Activated T-helper 1 cell treated with anti-CD3 and anti-CD28 coated beads, Interleukin-12 subunit alpha, Interleukin-12 subunit beta, Interleukin-2, Interleukin-4 antibody, amounts not matched to agents 30 ng/mL and 10 ng/mL and 1 ng/mL, durations not matched to agents 14 hours and 24 hours and 36 hours (primary cell): ENCODE measurements at regions not wholly inside any gene's neighbourhood (a gene's known extent, or its start where the extent isn't known, plus 50 kb on each side); places are given as distances from the start of the nearest gene placed in this dataset.

Experiments
- DNase-seq: peaks from one replicate; pipeline ENCODE4 v3.0.0; 2021; ENCODE audit warnings: low spot score
- H3K27ac Mint-ChIP-seq: one replicate; pipeline ENCODE4 v1.8.0; 2021; ENCODE audit warnings: mild to moderate bottlenecking, mixed read lengths
- H3K27me3 Mint-ChIP-seq: one replicate; pipeline ENCODE4 v1.8.0; 2022; ENCODE audit warnings: mild to moderate bottlenecking, moderate library complexity, mixed read lengths; ENCODE audit not compliant: insufficient read depth
- H3K36me3 Mint-ChIP-seq: one replicate; pipeline ENCODE4 v1.8.0; 2021; ENCODE audit warnings: low read depth, mixed read lengths
- H3K4me1 Mint-ChIP-seq: one replicate; pipeline ENCODE4 v1.8.0; 2021; ENCODE audit warnings: low read depth, mixed read lengths
- H3K4me3 Mint-ChIP-seq: one replicate; pipeline ENCODE4 v1.8.0; 2021; ENCODE audit warnings: mild to moderate bottlenecking, moderate library complexity, mixed read lengths
- H3K9me3 Mint-ChIP-seq: one replicate; pipeline ENCODE4 v1.8.0; 2021; ENCODE audit warnings: mixed read lengths
- intact Hi-C: fragments of 100-400 bp; cut with micrococcal nuclease; formaldehyde crosslinking; loops from one replicate; pipeline ENCODE4 v1.15.1; 2024

- Mint-ChIP-seq H3K27me3 (no peaks in the 10 kb centered on the region), H3K4me3 (no peak overlapping the region), H3K36me3 (no peaks in the 10 kb centered on the region), H3K27ac (no peak overlapping the region), H3K9me3 (no peaks in the 10 kb centered on the region), H3K4me1 (no peaks in the 10 kb centered on the region)
- intact Hi-C loops: no loop called here
- DNase-seq: no peak
Measured at GRCh38 chr1:34500451-34500850, 254.4 kb upstream of the GJB5 start.

- Mint-ChIP-seq H3K4me1 (no peaks in the 10 kb centered on the region), H3K4me3 (no peak overlapping the region), H3K27me3 (no peaks in the 10 kb centered on the region), H3K9me3 (peaks cover 19% of the 10 kb centered on the region), H3K27ac (no peak overlapping the region), H3K36me3 (no peaks in the 10 kb centered on the region)
- intact Hi-C loops: no loop called here
- DNase-seq: no peak
Measured at GRCh38 chr1:34511802-34512201, 243.0 kb upstream of the GJB5 start.

GRCh38 chr1:34518146-34518699 is 236.6 kb upstream of the GJB5 start:
- intact Hi-C loops: no loop called here
- no peak for DNase-seq
- Mint-ChIP-seq H3K27ac (no peak overlapping the region), H3K27me3 (no peaks in the 10 kb centered on the region), H3K4me1 (no peaks in the 10 kb centered on the region), H3K36me3 (no peaks in the 10 kb centered on the region), H3K9me3 (peaks cover 5% of the 10 kb centered on the region), H3K4me3 (no peak overlapping the region)

- Mint-ChIP-seq H3K9me3 (no peaks in the 10 kb centered on the region), H3K4me1 (no peaks in the 10 kb centered on the region), H3K4me3 (no peak overlapping the region), H3K27ac (no peak overlapping the region), H3K36me3 (no peaks in the 10 kb centered on the region), H3K27me3 (no peaks in the 10 kb centered on the region)
- no peak for DNase-seq
- intact Hi-C loops: no loop called here
Measured at GRCh38 chr1:34520111-34520510, 234.7 kb upstream of the GJB5 start.

- Mint-ChIP-seq H3K4me3 (no peak overlapping the region), H3K27ac (no peak overlapping the region), H3K36me3 (no peaks in the 10 kb centered on the region), H3K27me3 (peaks cover 9% of the 10 kb centered on the region), H3K4me1 (no peaks in the 10 kb centered on the region), H3K9me3 (no peaks in the 10 kb centered on the region)
- DNase-seq: no peak
- intact Hi-C loops: no loop called here
Measured at GRCh38 chr1:34524783-34525182, 230.1 kb upstream of the GJB5 start.

GRCh38 chr1:34529935-34530859 is 224.7 kb upstream of the GJB5 start:
- DNase-seq: no peak
- Mint-ChIP-seq H3K27me3 (peaks cover 15% of the 10 kb centered on the region), H3K9me3 (no peaks in the 10 kb centered on the region), H3K4me1 (no peaks in the 10 kb centered on the region), H3K4me3 (no peak overlapping the region), H3K36me3 (no peaks in the 10 kb centered on the region), H3K27ac (no peak overlapping the region)
- intact Hi-C loops: no loop called here

GRCh38 chr1:34532113-34532512 is 222.7 kb upstream of the GJB5 start:
- Mint-ChIP-seq H3K27ac (no peak overlapping the region), H3K36me3 (no peaks in the 10 kb centered on the region), H3K4me3 (no peak overlapping the region), H3K4me1 (no peaks in the 10 kb centered on the region), H3K27me3 (peaks cover 15% of the 10 kb centered on the region), H3K9me3 (no peaks in the 10 kb centered on the region)
- intact Hi-C loops: no loop called here
- DNase-seq: no peak

- intact Hi-C loops: no loop called here
Measured at GRCh38 chr1:34538481-34538880, 216.4 kb upstream of the GJB5 start.

GRCh38 chr1:34547046-34547674 is 207.7 kb upstream of the GJB5 start:
- DNase-seq: no peak
- no peaks in the 10 kb centered on the region for H3K36me3 Mint-ChIP-seq
- no peaks in the 10 kb centered on the region for H3K4me1 Mint-ChIP-seq
- no peak overlapping the region for H3K4me3 Mint-ChIP-seq
- H3K9me3 Mint-ChIP-seq: no peaks in the 10 kb centered on the region
- intact Hi-C loops: no loop called here
- no peak overlapping the region for H3K27ac Mint-ChIP-seq
- peaks cover 3% of the 10 kb centered on the region for H3K27me3 Mint-ChIP-seq

More at GRCh38 chr1:34538481-34538880, 216.4 kb upstream of the GJB5 start:
- H3K36me3 Mint-ChIP-seq: no peaks in the 10 kb centered on the region
- no peaks in the 10 kb centered on the region for H3K4me1 Mint-ChIP-seq
- H3K27ac Mint-ChIP-seq: no peak overlapping the region
- DNase-seq: no peak
- no peak overlapping the region for H3K4me3 Mint-ChIP-seq
- H3K27me3 Mint-ChIP-seq: peaks cover 6% of the 10 kb centered on the region
- H3K9me3 Mint-ChIP-seq: no peaks in the 10 kb centered on the region

GRCh38 chr1:34549199-34549598 is 205.6 kb upstream of the GJB5 start:
- no peak overlapping the region for H3K4me3 Mint-ChIP-seq
- H3K36me3 Mint-ChIP-seq: no peaks in the 10 kb centered on the region
- no peaks in the 10 kb centered on the region for H3K9me3 Mint-ChIP-seq
- H3K4me1 Mint-ChIP-seq: no peaks in the 10 kb centered on the region
- DNase-seq: no peak
- no peak overlapping the region for H3K27ac Mint-ChIP-seq
- H3K27me3 Mint-ChIP-seq: no peaks in the 10 kb centered on the region
- intact Hi-C loops: no loop called here

- Mint-ChIP-seq H3K9me3 (no peaks in the 10 kb centered on the region), H3K27ac (no peak overlapping the region), H3K36me3 (no peaks in the 10 kb centered on the region), H3K4me3 (no peak overlapping the region), H3K4me1 (no peaks in the 10 kb centered on the region), H3K27me3 (peaks cover 6% of the 10 kb centered on the region)
- no peak for DNase-seq
- intact Hi-C loops: no loop called here
Measured at GRCh38 chr1:34578306-34578705, 176.5 kb upstream of the GJB5 start.

- H3K4me1 Mint-ChIP-seq: no peaks in the 10 kb centered on the region
- intact Hi-C loops: no loop called here
- no peak overlapping the region for H3K4me3 Mint-ChIP-seq
- no peaks in the 10 kb centered on the region for H3K36me3 Mint-ChIP-seq
- H3K9me3 Mint-ChIP-seq: no peaks in the 10 kb centered on the region
- no peak overlapping the region for H3K27ac Mint-ChIP-seq
- peaks cover 5% of the 10 kb centered on the region for H3K27me3 Mint-ChIP-seq
- no peak for DNase-seq
Measured at GRCh38 chr1:34582356-34582755, 172.5 kb upstream of the GJB5 start.

- Mint-ChIP-seq H3K9me3 (no peaks in the 10 kb centered on the region), H3K4me3 (no peak overlapping the region), H3K4me1 (no peaks in the 10 kb centered on the region), H3K36me3 (no peaks in the 10 kb centered on the region), H3K27me3 (peaks cover 1% of the 10 kb centered on the region), H3K27ac (no peak overlapping the region)
- intact Hi-C loops: no loop called here
- no peak for DNase-seq
Measured at GRCh38 chr1:34587761-34588160, 167.1 kb upstream of the GJB5 start.
